Right ventricle myocardium superior (tissue), 1 donor: ENCODE measurements at regions not wholly inside any gene's neighbourhood (a gene's known extent, or its start where the extent isn't known, plus 50 kb on each side); places are given as distances from the start of the nearest gene placed in this dataset.

Experiments
- ATAC-seq: fragments of 200-7000 bp; cut with Tn5 transposase; one replicate; pipeline ENCODE4 v1.9.1; 2020; ENCODE audit warnings: mild to moderate bottlenecking; ENCODE audit not compliant: poor library complexity
- DNase-seq: peaks from one replicate; pipeline ENCODE4 v3.0.0-alpha.2; 2020
- intact Hi-C: fragments of 100-400 bp; cut with DNase I; formaldehyde crosslinking; loops from one replicate; pipeline ENCODE4 v1.11.2; 2022
- donor health status: DM: no; HTN: yes; CAD: no; lungs with severe emphysema.

- intact Hi-C loops = no loop called here
- DNase-seq (no peak), ATAC-seq (no peak)
Observed at GRCh38 chr17:72282439-72283029, 161.7 kb downstream of the SOX9 start.

DNA sequence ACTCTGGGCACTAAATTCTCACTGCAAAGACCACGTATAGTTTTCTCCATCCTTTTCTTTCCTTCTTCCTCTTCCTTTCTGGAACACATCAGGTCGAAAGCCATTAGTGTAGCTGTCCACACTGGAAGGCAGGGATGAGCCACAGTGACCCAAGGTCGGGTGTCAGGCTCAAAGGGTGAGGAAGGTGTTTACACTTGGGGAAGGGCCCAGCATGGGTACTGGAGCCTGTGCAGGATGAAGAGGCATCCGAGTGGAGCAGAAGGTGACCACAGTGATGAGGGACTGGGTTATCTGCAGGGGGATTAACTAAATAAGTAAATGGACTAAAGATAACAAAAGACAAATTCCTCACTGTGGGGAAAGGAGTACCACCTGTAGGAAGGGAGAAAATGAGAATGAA lies 164.0 kb downstream of the SOX9 start:
- DNase-seq = no peak
- intact Hi-C loops = no loop called here
- ATAC-seq = no peak

- ATAC-seq = no peak
- intact Hi-C loops = no loop called here
- no peak for DNase-seq
Observed at GRCh38 chr17:72287586-72287985, 166.8 kb downstream of the SOX9 start.

- intact Hi-C loops = no loop called here
- DNase-seq (peak; percentile 51), ATAC-seq (peak; percentile 76)
Observed at GRCh38 chr17:72294487-72294893, 173.7 kb downstream of the SOX9 start.

- ATAC-seq (no peak), DNase-seq (no peak)
- intact Hi-C loops = no loop called here
Observed at GRCh38 chr17:72295916-72296315, 175.1 kb downstream of the SOX9 start.

- intact Hi-C loops = no loop called here
- no peak for ATAC-seq
- no peak for DNase-seq
Observed at GRCh38 chr17:72296456-72296855, 175.6 kb downstream of the SOX9 start.

- intact Hi-C loops = no loop called here
- DNase-seq (peak; percentile 48), ATAC-seq (peak; percentile 76)
Observed at GRCh38 chr17:72297326-72298115, 176.7 kb downstream of the SOX9 start.

DNA sequence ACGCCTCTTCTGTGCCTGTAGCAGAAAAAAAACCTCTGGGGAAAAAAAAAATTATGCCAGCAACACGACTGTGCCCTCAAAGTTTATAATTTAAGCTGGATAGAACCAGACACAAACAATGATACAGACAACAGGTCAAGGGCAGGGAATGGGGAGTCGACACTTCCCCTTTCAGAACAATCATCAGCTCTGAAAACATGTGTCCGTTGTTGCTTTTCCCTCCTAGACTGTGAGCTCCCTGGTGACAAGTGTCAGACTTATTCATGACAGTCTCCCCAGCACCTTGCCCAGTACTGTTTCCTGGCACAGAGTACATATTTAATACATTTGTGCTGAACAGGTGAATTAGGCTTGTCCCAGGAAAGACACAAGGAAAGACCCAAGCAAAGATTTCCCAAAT lies 178.3 kb downstream of the SOX9 start:
- DNase-seq = no peak
- ATAC-seq = no peak
- intact Hi-C loops = no loop called here

- intact Hi-C loops = no loop called here
- no peak for DNase-seq
- ATAC-seq = no peak
Observed at GRCh38 chr17:72299592-72299991, 178.8 kb downstream of the SOX9 start.

GRCh38 chr17:72301887-72302286 lies 181.1 kb downstream of the SOX9 start:
- ATAC-seq (peak; percentile 64), DNase-seq (peak; percentile 80)
- intact Hi-C loops = no loop called here

DNA sequence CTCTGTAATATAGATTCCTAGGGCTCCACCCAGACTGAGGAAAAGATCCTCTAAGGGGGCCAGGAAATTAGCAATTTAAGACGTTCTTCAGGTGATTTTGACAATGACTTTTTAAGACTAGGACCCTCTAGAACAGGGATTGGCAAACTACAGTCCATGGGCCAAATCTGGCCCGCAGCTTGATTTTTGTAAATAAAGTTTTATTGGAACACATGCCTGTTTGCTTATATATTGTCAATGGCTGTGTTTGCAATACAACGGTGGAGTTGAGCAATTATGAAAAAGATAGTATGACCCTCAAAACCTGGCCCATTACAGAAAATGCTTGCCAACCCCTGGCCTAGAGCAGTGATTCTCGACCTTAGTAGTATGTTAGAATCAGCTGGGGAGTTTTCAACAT lies 181.9 kb downstream of the SOX9 start:
- ATAC-seq (no peak), DNase-seq (no peak)
- intact Hi-C loops = no loop called here

DNA sequence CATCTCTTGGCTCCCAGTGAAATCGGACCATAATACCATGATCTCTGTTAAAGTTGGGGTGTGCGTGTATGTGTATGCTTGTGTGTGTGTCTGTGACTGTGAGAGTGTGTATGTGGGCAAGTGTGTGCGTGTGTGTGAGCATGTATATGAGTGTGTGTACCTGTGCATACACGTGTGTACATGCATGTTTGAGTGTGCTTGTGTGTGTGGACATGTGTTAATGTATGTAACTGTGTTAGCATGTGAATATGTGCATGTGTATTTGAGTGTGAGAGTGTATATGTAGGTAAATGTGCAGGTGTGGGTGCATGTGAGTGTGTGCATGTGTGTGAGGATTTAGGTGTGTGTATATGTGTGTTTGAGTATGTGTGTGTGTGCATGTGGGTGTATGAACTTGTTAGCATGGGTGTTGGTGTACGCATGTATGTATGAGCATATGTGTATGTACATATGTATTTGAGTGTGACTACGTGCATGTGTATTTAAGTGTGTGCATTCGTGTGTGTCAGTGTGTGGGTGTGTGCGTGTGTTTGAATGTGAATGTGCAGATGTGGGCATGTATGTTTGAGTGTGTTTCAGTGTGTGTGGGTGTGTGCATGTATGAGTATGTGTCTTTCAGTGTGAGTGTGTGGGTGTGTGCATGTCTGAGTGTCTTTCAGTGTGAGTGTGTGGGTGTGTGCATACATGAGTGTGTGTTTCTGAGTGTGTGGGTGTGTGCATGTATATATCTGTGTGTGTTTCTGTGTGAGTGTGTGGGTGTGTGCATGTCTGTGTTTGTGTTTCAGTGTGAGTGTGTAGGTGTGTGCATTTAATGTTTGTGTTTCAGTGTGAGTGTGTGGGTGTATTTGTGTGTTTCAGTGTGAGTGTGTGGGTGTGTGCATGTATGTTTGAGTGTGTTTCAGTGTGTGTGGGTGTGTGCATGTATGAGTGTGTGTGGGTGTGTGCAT lies 183.2 kb downstream of the SOX9 start:
- no peak for ATAC-seq
- DNase-seq = no peak
- intact Hi-C loops = no loop called here

GRCh38 chr17:72304859-72305258 lies 184.0 kb downstream of the SOX9 start:
- ATAC-seq (no peak), DNase-seq (no peak)
- intact Hi-C loops = no loop called here

- intact Hi-C loops = no loop called here
- DNase-seq (no peak), ATAC-seq (no peak)
Observed at GRCh38 chr17:72305472-72305871, 184.7 kb downstream of the SOX9 start.

GRCh38 chr17:72306037-72306436 lies 185.2 kb downstream of the SOX9 start:
- peak; percentile 75 for ATAC-seq
- DNase-seq = peak; percentile 65
- intact Hi-C loops = no loop called here

GRCh38 chr17:72307836-72308235 lies 187.0 kb downstream of the SOX9 start:
- DNase-seq (no peak), ATAC-seq (no peak)
- intact Hi-C loops = no loop called here

- intact Hi-C loops = no loop called here
- no peak for DNase-seq
- no peak for ATAC-seq
Observed at GRCh38 chr17:72308744-72309385, 188.0 kb downstream of the SOX9 start.

GRCh38 chr17:72311004-72311403 lies 190.2 kb downstream of the SOX9 start:
- ATAC-seq (no peak), DNase-seq (no peak)
- intact Hi-C loops = no loop called here
